K562 (cell line): ENCODE measurements at regions not wholly inside any gene's neighbourhood (a gene's known extent, or its start where the extent isn't known, plus 50 kb on each side); places are given as distances from the start of the nearest gene placed in this dataset.

Experiments
- BHLHE40 ChIP-seq: IDR thresholded peaks from 2 replicates; pipeline ENCODE4 v1.6.1; 2011; ENCODE audit warnings: low read length, improper control_type of control experiment
- CBX3 ChIP-seq, 2 experiments: IDR thresholded peaks; 1 replicate in 1 of 2; 2 replicates in 1 of 2; pipeline ENCODE4 v1.6.1; 2012; ENCODE audit warnings: inconsistent platforms in 2 of 2, low read length in 2 of 2, borderline replicate concordance in 1 of 2, control low read depth in 1 of 2
- CTCF ChIP-seq, 3 experiments: IDR thresholded peaks in 2 of 3; conservative IDR thresholded peaks in 1 of 3; 2 replicates each; pipeline ENCODE4 v1.5.1; 2011 to 2012; ENCODE audit warnings: low read length in 3 of 3, mild to moderate bottlenecking in 3 of 3, control low read depth in 2 of 3, improper control_type of control experiment in 1 of 3, inconsistent platforms in 1 of 3, low read depth in 1 of 3, mixed read lengths in 1 of 3, moderate library complexity in 1 of 3; ENCODE audit not compliant: insufficient read depth in 2 of 3
- POLR2A ChIP-seq: fragments of 450-650 bp; conservative IDR thresholded peaks from 2 replicates; pipeline ENCODE4 v1.6.1; 2016
- RBBP5 ChIP-seq: fragments of 200-600 bp; sonication (generic); IDR thresholded peaks from 2 replicates; pipeline ENCODE4 v1.6.1; 2012; ENCODE audit warnings: borderline replicate concordance, mild to moderate bottlenecking, low read length, control low read depth, inconsistent platforms; ENCODE audit not compliant: insufficient read depth, poor library complexity, severe bottlenecking
- REST ChIP-seq, 2 experiments: fragments of 450-650 bp; formaldehyde crosslinking in 1 of 2; IDR thresholded peaks; 2 replicates each; pipeline versions ENCODE4 v1.4.0 to v1.6.1; 2014 to 2020; ENCODE audit warnings: mild to moderate bottlenecking in 2 of 2, borderline replicate concordance in 1 of 2, low read depth in 1 of 2
- ZNF695 ChIP-seq: fragments of 450-650 bp; formaldehyde crosslinking; IDR thresholded peaks from 2 replicates; pipeline ENCODE4 v1.4.0; 2020; ENCODE audit warnings: mild to moderate bottlenecking, moderate library complexity

- TF ChIP-seq CBX3 (IDR thresholded peaks at IDR 0.05; ENCODE audit: borderline replicate concordance in 1 of 2, low read length in 2 of 2) (no peak), ZNF695 (CRISPR knock-in tag) (no peak), POLR2A (no peak), REST (IDR thresholded peaks at IDR 0.05; ENCODE audit: borderline replicate concordance) (no peak), REST (CRISPR knock-in tag; IDR thresholded peaks at IDR 0.05; ENCODE audit: low read depth) (no peak), BHLHE40 (no peak), CTCF (IDR thresholded peaks at IDR 0.05 in 2 of 3, conservative IDR thresholded peaks at IDR 0.05 in 1 of 3; ENCODE audit: insufficient read depth in 2 of 3, low read depth in 1 of 3, low read length in 3 of 3) (no peak), RBBP5 (no peak)
These were observed 1272.5 kb upstream of the SEL1L start for GRCh38 chr14:82805892-82806825.
